CD14-positive monocyte (primary cell): ENCODE measurements at regions not wholly inside any gene's neighbourhood (a gene's known extent, or its start where the extent isn't known, plus 50 kb on each side); places are given as distances from the start of the nearest gene placed in this dataset.

Experiments
- DNase-seq, 3 donors: peaks; one replicate each; pipeline ENCODE4 v3.0.0-alpha.2; 2011 to 2022
- H2AFZ ChIP-seq: 2 replicates; pipeline ENCODE4 v1.6.0; 2012; ENCODE audit warnings: mild to moderate bottlenecking, low read depth, low read length, inconsistent platforms; ENCODE audit not compliant: insufficient read depth, poor library complexity, severe bottlenecking
- H3K27ac ChIP-seq, 2 donors: 1 replicate in 1 of 2; 2 replicates in 1 of 2; pipeline ENCODE4 v1.5.1; 2012 to 2013; ENCODE audit warnings: low read length in 2 of 2, control low read depth in 1 of 2, inconsistent platforms in 1 of 2, low read depth in 1 of 2, mild to moderate bottlenecking in 1 of 2
- H3K27me3 ChIP-seq, 2 donors: one replicate each; pipeline versions ENCODE4 v1.6.0 to v1.6.1; 2011 to 2013; ENCODE audit warnings: low read length in 2 of 2; ENCODE audit not compliant: control insufficient read depth in 2 of 2, insufficient read depth in 2 of 2
- H3K36me3 ChIP-seq, 2 donors: replicated peaks in 1 of 2; 1 replicate in 1 of 2; 2 replicates in 1 of 2; pipeline versions ENCODE4 v1.5.1 to v1.6.1; 2012 to 2013; ENCODE audit warnings: low read length in 2 of 2, control low read depth in 1 of 2, inconsistent platforms in 1 of 2, mild to moderate bottlenecking in 1 of 2; ENCODE audit not compliant: insufficient read depth in 2 of 2, control insufficient read depth in 1 of 2
- H3K4me1 ChIP-seq, 2 donors: 1 replicate in 1 of 2; 2 replicates in 1 of 2; pipeline versions ENCODE4 v1.5.1 to v1.6.1; 2012 to 2013; ENCODE audit warnings: low read length in 2 of 2, control low read depth in 1 of 2, inconsistent platforms in 1 of 2, mild to moderate bottlenecking in 1 of 2, moderate library complexity in 1 of 2; ENCODE audit not compliant: insufficient read depth in 2 of 2, control insufficient read depth in 1 of 2
- H3K4me2 ChIP-seq: replicated peaks from 2 replicates; pipeline ENCODE3; 2012; ENCODE audit warnings: low read length, moderate library complexity, mild to moderate bottlenecking; ENCODE audit not compliant: poor library complexity, severe bottlenecking; ENCODE audit errors: extremely low read depth
- H3K4me3 ChIP-seq, 3 experiments: fragments of 200-600 bp in 1 of 3; sonication (generic) in 1 of 3; replicated peaks in 1 of 3; 1 replicate in 2 of 3; 2 replicates in 1 of 3; pipeline ENCODE4 v1.5.1; 2011 to 2013; ENCODE audit warnings: low read length in 3 of 3, mild to moderate bottlenecking in 3 of 3, control low read depth in 2 of 3, low read depth in 2 of 3, inconsistent platforms in 1 of 3, moderate library complexity in 1 of 3
- H3K79me2 ChIP-seq: 2 replicates; pipeline ENCODE4 v1.6.0; 2012; ENCODE audit warnings: mild to moderate bottlenecking, control low read depth, inconsistent platforms, low read length, moderate library complexity; ENCODE audit not compliant: insufficient read depth
- H3K9ac ChIP-seq: 2 replicates; pipeline ENCODE4 v1.6.0; 2017; ENCODE audit warnings: low read length, mild to moderate bottlenecking; ENCODE audit not compliant: insufficient read depth, poor library complexity, severe bottlenecking
- H3K9me3 ChIP-seq, 2 donors: replicated peaks in 1 of 2; 1 replicate in 1 of 2; 2 replicates in 1 of 2; pipeline versions ENCODE4 v1.5.1 to v1.6.1; 2012 to 2013; ENCODE audit warnings: low read length in 2 of 2, control low read depth in 1 of 2; ENCODE audit not compliant: control insufficient read depth in 1 of 2, insufficient read depth in 1 of 2
- H4K20me1 ChIP-seq: 2 replicates; pipeline ENCODE4 v1.6.0; 2012; ENCODE audit warnings: mild to moderate bottlenecking, low read length, control low read depth, moderate library complexity; ENCODE audit not compliant: insufficient read depth
- H3K27ac Mint-ChIP-seq, 7 donors: one replicate each; pipeline ENCODE4 v1.8.0; 2020; ENCODE audit warnings: mild to moderate bottlenecking in 7 of 7, mixed read lengths in 7 of 7, moderate library complexity in 6 of 7, inconsistent platforms in 2 of 7
- H3K27me3 Mint-ChIP-seq, 3 donors: one replicate each; pipeline ENCODE4 v1.8.0; 2021 to 2022; ENCODE audit warnings: low read depth in 3 of 3, mild to moderate bottlenecking in 3 of 3, mixed read lengths in 3 of 3, moderate library complexity in 3 of 3, inconsistent platforms in 1 of 3
- H3K36me3 Mint-ChIP-seq, 2 donors: one replicate each; pipeline ENCODE4 v1.8.0; 2020; ENCODE audit warnings: mixed read lengths in 2 of 2, inconsistent platforms in 1 of 2, mild to moderate bottlenecking in 1 of 2
- H3K4me1 Mint-ChIP-seq: one replicate; pipeline ENCODE4 v1.8.0; 2020; ENCODE audit warnings: mild to moderate bottlenecking, mixed read lengths
- H3K4me3 Mint-ChIP-seq, 2 donors: one replicate each; pipeline ENCODE4 v1.8.0; 2020; ENCODE audit warnings: mild to moderate bottlenecking in 2 of 2, mixed read lengths in 2 of 2, moderate library complexity in 1 of 2
- H3K9me3 Mint-ChIP-seq, 7 donors: one replicate each; pipeline ENCODE4 v1.8.0; 2020 to 2022; ENCODE audit warnings: mixed read lengths in 7 of 7, mild to moderate bottlenecking in 6 of 7, moderate library complexity in 6 of 7, inconsistent platforms in 2 of 7
- WGBS: methylation state at CpG from one replicate; pipeline ENCODE4 v1.1.5; 2013; ENCODE audit warnings: missing lambda C conversion rate; ENCODE audit not compliant: insufficient coverage; 5-methylcytosine and 5-hydroxymethylcytosine counted together
- intact Hi-C, 2 donors: fragments of 100-400 bp; cut with micrococcal nuclease; formaldehyde crosslinking; loops; one replicate each; pipeline versions ENCODE4 v1.15.0 to v1.15.1; 2023
- TF ChIP-seq, protein P1 (sequence below): fragments of 200-600 bp; IDR thresholded peaks from one replicate; pipeline ENCODE4 v1.8.0; 2022; ENCODE audit warnings: antibody characterized with exemption, mild to moderate bottlenecking

DNA sequence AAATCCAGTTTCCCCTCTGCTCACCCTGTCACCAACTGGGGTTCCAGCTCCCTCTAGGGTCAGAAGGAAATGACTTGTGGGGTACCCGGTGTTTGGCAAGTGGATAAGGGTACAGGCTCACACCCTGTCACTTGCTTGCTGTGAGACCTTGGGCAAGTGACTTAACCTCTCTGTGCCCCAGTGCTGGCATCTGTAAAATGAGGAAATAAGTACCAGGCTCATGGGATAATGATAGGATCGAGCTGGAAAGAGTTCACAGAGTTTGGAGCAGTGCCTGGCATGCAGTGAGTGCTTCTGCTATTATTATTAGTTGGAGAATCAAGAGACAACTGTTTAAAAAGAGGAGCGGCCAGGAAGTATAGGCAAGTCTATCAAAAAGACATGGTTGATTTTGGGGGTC is 53.7 kb upstream of the DLX4 start:
- H2AFZ ChIP-seq: no peak overlapping the region
- peaks cover 0 to 3% of the 10 kb centered on the region in 2 donors for H3K9me3 ChIP-seq
- H3K36me3 ChIP-seq: no peaks in the 10 kb centered on the region
- Mint-ChIP-seq H3K27me3 (peaks cover 58 to 72% (median 59%) of the 10 kb centered on the region in 3 donors), H3K36me3 (peaks cover 0 to 1% of the 10 kb centered on the region in 2 donors), H3K9me3 (peaks cover 0 to 14% (median 2%) of the 10 kb centered on the region in 7 donors), H3K4me3 (peak overlapping the region in 1 of 2 donors; percentile 60), H3K4me1 (peaks cover 11% of the 10 kb centered on the region), H3K27ac (no peak overlapping the region)
- H3K27me3 ChIP-seq: peaks cover 11 to 49% of the 10 kb centered on the region in 2 donors
- H3K9ac ChIP-seq: no peak overlapping the region
- peaks cover 6 to 12% of the 10 kb centered on the region in 2 donors for H3K4me1 ChIP-seq
- no peaks in the 10 kb centered on the region for H4K20me1 ChIP-seq
- no peaks in the 10 kb centered on the region for H3K79me2 ChIP-seq
- no peak for DNase-seq
- H3K27ac ChIP-seq: no peak overlapping the region
- no peak overlapping the region for H3K4me3 ChIP-seq
- 38% methylated on average over 3 of the region's 3 CpGs for WGBS
- intact Hi-C loops: no loop called here
- TF ChIP-seq, protein P1, sequence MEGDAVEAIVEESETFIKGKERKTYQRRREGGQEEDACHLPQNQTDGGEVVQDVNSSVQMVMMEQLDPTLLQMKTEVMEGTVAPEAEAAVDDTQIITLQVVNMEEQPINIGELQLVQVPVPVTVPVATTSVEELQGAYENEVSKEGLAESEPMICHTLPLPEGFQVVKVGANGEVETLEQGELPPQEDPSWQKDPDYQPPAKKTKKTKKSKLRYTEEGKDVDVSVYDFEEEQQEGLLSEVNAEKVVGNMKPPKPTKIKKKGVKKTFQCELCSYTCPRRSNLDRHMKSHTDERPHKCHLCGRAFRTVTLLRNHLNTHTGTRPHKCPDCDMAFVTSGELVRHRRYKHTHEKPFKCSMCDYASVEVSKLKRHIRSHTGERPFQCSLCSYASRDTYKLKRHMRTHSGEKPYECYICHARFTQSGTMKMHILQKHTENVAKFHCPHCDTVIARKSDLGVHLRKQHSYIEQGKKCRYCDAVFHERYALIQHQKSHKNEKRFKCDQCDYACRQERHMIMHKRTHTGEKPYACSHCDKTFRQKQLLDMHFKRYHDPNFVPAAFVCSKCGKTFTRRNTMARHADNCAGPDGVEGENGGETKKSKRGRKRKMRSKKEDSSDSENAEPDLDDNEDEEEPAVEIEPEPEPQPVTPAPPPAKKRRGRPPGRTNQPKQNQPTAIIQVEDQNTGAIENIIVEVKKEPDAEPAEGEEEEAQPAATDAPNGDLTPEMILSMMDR: no peak
- H3K4me2 ChIP-seq: no peak overlapping the region

DNA sequence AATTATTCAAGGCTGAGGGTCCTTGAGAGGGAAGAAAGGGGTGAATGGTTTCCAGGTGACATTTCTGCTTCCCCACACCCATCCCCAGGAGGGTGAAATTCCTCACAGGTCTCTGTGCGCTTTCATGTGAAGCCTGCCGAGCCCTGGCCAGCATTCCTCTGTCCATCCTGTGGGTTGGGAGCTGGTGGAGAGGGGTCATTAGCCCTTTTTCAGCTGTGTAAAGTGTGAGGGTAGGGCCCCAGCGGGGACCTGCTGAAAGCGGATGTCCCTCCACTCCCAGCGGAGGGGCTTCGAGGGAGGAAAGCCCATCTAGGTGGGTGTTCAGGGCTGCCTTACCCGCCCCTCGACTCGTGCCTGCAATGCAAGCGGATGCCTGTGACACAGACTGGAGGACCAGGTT is 53.3 kb upstream of the DLX4 start:
- H3K27me3 Mint-ChIP-seq: peaks cover 55 to 68% (median 56%) of the 10 kb centered on the region in 3 donors
- H3K27me3 ChIP-seq: peaks cover 7 to 46% of the 10 kb centered on the region in 2 donors
- no peak overlapping the region for H2AFZ ChIP-seq

More for the DNA sequence above, 53.3 kb upstream of the DLX4 start:
- TF ChIP-seq, protein P1: no peak
- Mint-ChIP-seq H3K27ac (no peak overlapping the region), H3K36me3 (no peaks in the 10 kb centered on the region), H3K4me3 (peak overlapping the region in 1 of 2 donors; percentile 62), H3K4me1 (peaks cover 9% of the 10 kb centered on the region), H3K9me3 (peaks cover 0 to 11% (median 1%) of the 10 kb centered on the region in 7 donors)
- H3K9ac ChIP-seq: no peak overlapping the region
- no peaks in the 10 kb centered on the region for H3K79me2 ChIP-seq
- no peak overlapping the region for H3K27ac ChIP-seq
- no peaks in the 10 kb centered on the region for H3K9me3 ChIP-seq
- peaks cover 6 to 12% of the 10 kb centered on the region in 2 donors for H3K4me1 ChIP-seq
- H4K20me1 ChIP-seq: no peaks in the 10 kb centered on the region
- DNase-seq: no peak
- WGBS: 31% methylated on average over 8 of the region's 10 CpGs
- H3K36me3 ChIP-seq: no peaks in the 10 kb centered on the region
- intact Hi-C loops: no loop called here
- H3K4me2 ChIP-seq: no peak overlapping the region
- no peak overlapping the region for H3K4me3 ChIP-seq
